Caco-2 (cell line): ENCODE measurements at regions not wholly inside any gene's neighbourhood (a gene's known extent, or its start where the extent isn't known, plus 50 kb on each side); places are given as distances from the start of the nearest gene placed in this dataset.

ENCODE experiments used
- BruUV-seq: library from RNA; stranded (reverse); fragments of 400-500 nt; replicated peaks from 2 replicates; lab custom pipeline; 2021; lab: Mats Ljungman, UMichigan
- CTCF ChIA-PET: fragments of 300-600 bp; sonication (Branson Sonifier 250); formaldehyde crosslinking; loops from one replicate; lab custom pipeline; 2022; ENCODE audit warnings: antibody characterized with exemption; lab: Charles Lee
- POLR2A ChIA-PET: fragments of 300-600 bp; sonication (Branson Sonifier 250); formaldehyde crosslinking; loops from one replicate; lab custom pipeline; 2022; ENCODE audit warnings: antibody characterized with exemption; lab: Charles Lee
- DNase-seq, 2 experiments: peaks; one replicate each; pipeline versions ENCODE4 v3.0.0 to v3.0.0-alpha.2; 2020 to 2022
- H3K27me3 ChIP-seq: replicated peaks from 2 replicates; pipeline ENCODE4 v1.6.0; 2011; ENCODE audit warnings: low read length; ENCODE audit not compliant: control insufficient read depth, insufficient read depth
- H3K36me3 ChIP-seq: 2 replicates; pipeline ENCODE4 v1.5.1; 2011; ENCODE audit warnings: low read length; ENCODE audit not compliant: control insufficient read depth, insufficient read depth
- H3K4me1 ChIP-seq: fragments of 250-450 bp; sonication (Bioruptor Pico); 2 replicates; pipeline ENCODE4 v1.5.1; 2020; ENCODE audit warnings: mild to moderate bottlenecking
- H3K4me3 ChIP-seq: 2 replicates; pipeline ENCODE4 v1.5.1; 2011; ENCODE audit warnings: low read depth, mild to moderate bottlenecking, control low read depth, low read length
- H3K9me3 ChIP-seq: fragments of 250-450 bp; sonication (Bioruptor Pico); 2 replicates; pipeline ENCODE4 v1.5.1; 2020; ENCODE audit warnings: mild to moderate bottlenecking, moderate library complexity
- H3K27ac Mint-ChIP-seq: one replicate; pipeline ENCODE4 v1.8.0; 2022; ENCODE audit warnings: mixed read lengths; ENCODE audit not compliant: unreplicated experiment
- H3K27me3 Mint-ChIP-seq: one replicate; pipeline ENCODE4 v1.8.0; 2022; ENCODE audit warnings: mixed read lengths; ENCODE audit not compliant: insufficient read depth, unreplicated experiment
- H3K36me3 Mint-ChIP-seq: one replicate; pipeline ENCODE4 v1.8.0; 2022; ENCODE audit warnings: mild to moderate bottlenecking, mixed read lengths; ENCODE audit not compliant: insufficient read depth, unreplicated experiment
- H3K4me1 Mint-ChIP-seq: one replicate; pipeline ENCODE4 v1.8.0; 2022; ENCODE audit warnings: low read depth, mixed read lengths; ENCODE audit not compliant: unreplicated experiment
- H3K4me3 Mint-ChIP-seq: one replicate; pipeline ENCODE4 v1.8.0; 2022; ENCODE audit warnings: mild to moderate bottlenecking, moderate library complexity, mixed read lengths; ENCODE audit not compliant: unreplicated experiment
- H3K9me3 Mint-ChIP-seq: one replicate; pipeline ENCODE4 v1.8.0; 2022; ENCODE audit warnings: mixed read lengths; ENCODE audit not compliant: unreplicated experiment
- CTCF ChIP-seq, 2 experiments: fragments of 200-600 bp in 1 of 2; IDR thresholded peaks; 1 replicate in 1 of 2; 2 replicates in 1 of 2; pipeline versions ENCODE4 v1.5.1 to v1.8.0; 2011 to 2022; ENCODE audit warnings: antibody characterized with exemption in 1 of 2, control low read depth in 1 of 2, inconsistent platforms in 1 of 2, low read depth in 1 of 2, low read length in 1 of 2, mild to moderate bottlenecking in 1 of 2, moderate library complexity in 1 of 2; ENCODE audit not compliant: insufficient read depth in 1 of 2, severe bottlenecking in 1 of 2, unreplicated experiment in 1 of 2
- intact Hi-C: fragments of 100-400 bp; cut with micrococcal nuclease; formaldehyde crosslinking; loops from one replicate; pipeline ENCODE4 v1.10.0; 2022; ENCODE audit not compliant: unreplicated experiment

- POLR2A ChIA-PET = no interaction called here
These were observed 54.7 kb downstream of the ZNF727 start for GRCh38 chr7:64099656-64100531.

GRCh38 chr7:64101126-64101942 is 56.1 kb downstream of the ZNF727 start:
- H3K4me3 Mint-ChIP-seq = no peak overlapping the region
- no peak for DNase-seq
- H3K4me1 Mint-ChIP-seq = no peaks in the 10 kb centered on the region
- H3K27ac Mint-ChIP-seq = no peak overlapping the region
- H3K9me3 Mint-ChIP-seq = peaks cover 8% of the 10 kb centered on the region
- H3K9me3 ChIP-seq = peaks cover 10% of the 10 kb centered on the region
- intact Hi-C loops = no loop called here
- no peaks in the 10 kb centered on the region for H3K27me3 Mint-ChIP-seq
- no peak overlapping the region for H3K4me3 ChIP-seq
- no peaks in the 10 kb centered on the region for H3K27me3 ChIP-seq
- no peak for TF ChIP-seq CTCF (IDR thresholded peaks at IDR 0.05; ENCODE audit: insufficient read depth in 1 of 2, low read depth in 1 of 2, low read length in 1 of 2, severe bottlenecking in 1 of 2, unreplicated experiment in 1 of 2)
- H3K36me3 ChIP-seq = no peaks in the 10 kb centered on the region
- ChIA-PET POLR2A (no interaction called here), CTCF (no interaction called here)
- BruUV-seq = no TSS peak
- H3K36me3 Mint-ChIP-seq = no peaks in the 10 kb centered on the region
- no peaks in the 10 kb centered on the region for H3K4me1 ChIP-seq

More at GRCh38 chr7:64099656-64100531, 54.7 kb downstream of the ZNF727 start:
- Histone ChIP-seq H3K27me3 (no peaks in the 10 kb centered on the region), H3K9me3 (peaks cover 10% of the 10 kb centered on the region), H3K4me1 (no peaks in the 10 kb centered on the region), H3K36me3 (no peaks in the 10 kb centered on the region), H3K4me3 (no peak overlapping the region)
- Mint-ChIP-seq H3K27ac (no peak overlapping the region), H3K36me3 (no peaks in the 10 kb centered on the region), H3K9me3 (peaks cover 18% of the 10 kb centered on the region), H3K27me3 (no peaks in the 10 kb centered on the region), H3K4me1 (no peaks in the 10 kb centered on the region), H3K4me3 (no peak overlapping the region)
- CTCF ChIA-PET = no interaction called here
- BruUV-seq = no TSS peak
- intact Hi-C loops = no loop called here
- no peak for DNase-seq
- TF ChIP-seq CTCF (IDR thresholded peaks at IDR 0.05; ENCODE audit: insufficient read depth in 1 of 2, low read depth in 1 of 2, low read length in 1 of 2, severe bottlenecking in 1 of 2, unreplicated experiment in 1 of 2) = no peak

GRCh38 chr7:64101943-64102655 is 56.9 kb downstream of the ZNF727 start:
- Histone ChIP-seq H3K36me3 (no peaks in the 10 kb centered on the region), H3K27me3 (no peaks in the 10 kb centered on the region), H3K4me1 (no peaks in the 10 kb centered on the region), H3K4me3 (no peak overlapping the region), H3K9me3 (peaks cover 10% of the 10 kb centered on the region)
- Mint-ChIP-seq H3K4me3 (no peak overlapping the region), H3K36me3 (no peaks in the 10 kb centered on the region), H3K4me1 (no peaks in the 10 kb centered on the region), H3K27me3 (no peaks in the 10 kb centered on the region), H3K27ac (no peak overlapping the region), H3K9me3 (peaks cover under 1% of the 10 kb centered on the region)
- POLR2A ChIA-PET = no interaction called here
- no peak for DNase-seq
- CTCF ChIA-PET = no interaction called here
- intact Hi-C loops = no loop called here
- no peak for TF ChIP-seq CTCF (IDR thresholded peaks at IDR 0.05; ENCODE audit: insufficient read depth in 1 of 2, low read depth in 1 of 2, low read length in 1 of 2, severe bottlenecking in 1 of 2, unreplicated experiment in 1 of 2)
- BruUV-seq = no TSS peak
